HPDE6-E6E7 (cell line): ENCODE measurements at regions not wholly inside any gene's neighbourhood (a gene's known extent, or its start where the extent isn't known, plus 50 kb on each side); places are given as distances from the start of the nearest gene placed in this dataset.
"Not testable (repeated sequence)": the region's sequence is repeated elsewhere in the genome, so short reads cannot be mapped to it uniquely, and the experiment has no call there.

ENCODE experiments used
- DNase-seq: peaks from one replicate; pipeline ENCODE4 v3.0.0; 2011; ENCODE audit warnings: missing footprints; ENCODE audit errors: extremely low spot score

DNA sequence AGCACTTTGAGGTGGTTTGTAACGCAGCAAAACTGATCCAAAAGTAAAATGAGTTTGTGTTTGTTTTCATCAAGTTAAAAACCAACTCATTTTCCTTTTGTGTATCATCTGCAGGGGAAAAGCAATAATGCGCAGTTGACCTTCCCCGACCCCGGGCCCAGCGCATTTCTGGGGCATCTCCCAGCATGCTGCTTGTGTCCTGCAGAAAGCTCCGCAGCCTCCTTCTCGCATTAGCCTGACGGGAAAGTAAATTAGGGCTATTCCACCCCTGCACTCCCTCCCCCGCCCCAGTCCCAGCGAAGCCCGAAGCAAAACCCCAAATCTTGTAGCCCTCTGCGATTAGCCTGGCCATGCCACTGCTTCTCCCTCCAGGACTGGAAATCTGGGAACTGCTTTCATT lies 82.0 kb upstream of the PPM1B start:
- DNase-seq: no peak

DNA sequence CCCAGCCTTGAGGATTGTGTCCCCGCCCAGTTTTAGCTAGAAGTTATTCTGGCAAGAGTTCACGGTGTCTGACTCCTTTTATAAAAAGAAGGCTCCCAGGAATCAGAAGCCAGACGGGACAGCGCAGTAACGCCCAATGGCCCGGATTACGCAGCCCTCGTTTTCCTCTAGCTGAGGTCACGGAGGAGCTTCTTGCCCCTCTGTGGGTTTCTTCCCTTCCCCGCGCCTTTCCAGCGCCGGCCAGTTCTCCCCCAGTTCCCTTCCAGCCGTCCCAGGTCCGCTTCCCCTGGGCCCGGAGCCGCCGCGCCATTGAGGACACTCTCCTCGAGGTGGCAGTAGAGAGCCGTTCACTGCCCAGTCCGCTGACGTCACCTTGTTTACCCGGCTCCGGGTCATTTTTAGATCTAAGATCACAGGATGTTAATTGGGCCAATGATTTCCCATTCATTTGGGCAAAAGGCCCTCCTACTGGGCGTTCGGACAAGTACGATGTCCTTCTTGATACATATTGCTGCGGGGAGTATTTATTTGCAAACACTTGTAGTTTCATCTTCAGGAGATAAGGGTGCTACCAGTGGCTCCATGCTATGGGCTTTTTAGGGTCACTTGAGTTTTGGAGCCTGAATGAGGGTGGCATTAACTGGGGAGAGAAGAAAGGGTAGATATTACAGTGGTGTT lies 81.5 kb upstream of the PPM1B start:
- peak; percentile 84 for DNase-seq

DNA sequence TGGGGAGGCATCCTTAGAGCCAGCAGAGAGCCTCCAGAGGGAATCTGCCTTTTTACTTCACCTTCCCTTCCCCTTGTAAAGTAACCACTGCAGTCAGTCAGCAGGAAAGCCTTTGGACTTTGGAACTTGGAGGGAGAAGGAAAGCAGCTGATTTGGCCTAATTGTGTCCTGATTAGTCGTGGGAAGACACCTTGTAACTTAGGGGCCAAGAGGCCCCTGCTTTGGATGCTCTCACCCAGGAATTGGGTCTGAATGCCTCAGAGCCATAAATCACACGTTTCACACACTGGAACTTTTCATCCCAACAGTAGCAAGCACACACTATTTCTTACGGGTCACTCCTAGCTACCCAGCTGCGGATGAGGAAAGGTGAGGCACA lies 81.0 kb upstream of the PPM1B start:
- no peak for DNase-seq

DNA sequence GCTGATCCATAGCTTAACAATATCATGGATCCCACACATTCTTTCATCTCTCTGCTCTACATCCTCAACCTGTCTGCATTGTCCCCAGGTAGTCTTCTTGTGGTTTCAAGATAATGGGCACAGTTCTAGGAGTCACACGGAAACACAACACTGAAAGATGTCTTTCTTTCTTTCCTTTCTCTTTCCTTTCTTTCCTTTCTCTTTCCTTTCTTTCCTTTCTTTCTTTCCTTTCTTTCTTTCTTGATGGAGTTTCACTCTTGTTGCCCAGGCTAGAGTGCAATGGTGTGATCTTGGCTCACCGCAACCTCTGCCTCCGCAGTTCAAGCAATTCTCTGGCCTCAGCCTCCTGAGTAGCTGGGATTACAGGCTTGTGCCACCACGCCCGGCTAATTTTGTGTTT lies 76.2 kb upstream of the PPM1B start:
- not testable (repeated sequence) for DNase-seq

DNA sequence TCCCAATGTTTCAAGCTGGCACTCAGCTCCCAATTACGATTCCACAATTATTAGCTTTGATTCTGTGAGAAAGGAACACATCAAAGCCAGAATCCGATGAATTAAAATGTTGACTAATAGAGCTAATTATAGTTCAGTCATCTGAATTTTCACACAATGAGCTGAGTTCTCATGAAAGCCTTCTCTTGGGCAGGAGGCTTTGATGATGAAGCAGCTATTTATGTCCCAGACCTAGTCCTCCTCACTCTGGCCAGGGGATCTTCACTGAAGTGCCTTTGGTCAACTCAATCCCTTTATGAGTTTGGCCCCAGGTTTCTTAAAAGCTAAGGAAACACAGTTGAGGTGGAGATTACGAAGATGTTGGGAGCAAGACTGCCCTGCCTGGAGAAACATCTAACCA lies 74.7 kb upstream of the PPM1B start:
- DNase-seq: no peak

DNA sequence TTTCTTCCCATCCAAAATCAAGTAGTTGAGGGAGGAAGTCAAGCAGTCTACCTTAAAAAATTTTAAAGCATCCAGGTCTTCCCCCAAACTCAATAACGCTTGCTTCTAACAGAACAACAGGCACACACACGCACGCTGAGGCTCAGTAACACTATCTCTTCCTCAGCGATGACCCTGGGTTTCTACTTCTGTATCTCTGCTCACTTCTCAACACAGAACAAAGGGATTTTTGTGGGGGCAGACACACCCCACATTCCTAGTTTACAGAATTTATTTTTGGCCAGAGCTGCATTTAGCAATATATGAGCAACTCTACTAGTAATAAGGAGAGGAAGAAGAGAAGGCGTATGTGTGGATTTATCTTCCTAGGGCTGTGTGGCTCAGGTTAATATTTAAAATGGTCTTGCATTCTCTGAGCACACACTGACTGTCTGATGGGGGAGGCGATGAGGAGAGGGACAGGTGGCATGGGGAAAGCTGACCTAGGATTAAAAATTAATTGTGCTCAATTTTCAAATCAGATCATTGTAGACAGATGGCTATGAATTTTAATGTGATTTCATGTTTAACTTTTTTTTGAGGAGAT lies 71.3 kb upstream of the PPM1B start:
- DNase-seq: no peak

DNA sequence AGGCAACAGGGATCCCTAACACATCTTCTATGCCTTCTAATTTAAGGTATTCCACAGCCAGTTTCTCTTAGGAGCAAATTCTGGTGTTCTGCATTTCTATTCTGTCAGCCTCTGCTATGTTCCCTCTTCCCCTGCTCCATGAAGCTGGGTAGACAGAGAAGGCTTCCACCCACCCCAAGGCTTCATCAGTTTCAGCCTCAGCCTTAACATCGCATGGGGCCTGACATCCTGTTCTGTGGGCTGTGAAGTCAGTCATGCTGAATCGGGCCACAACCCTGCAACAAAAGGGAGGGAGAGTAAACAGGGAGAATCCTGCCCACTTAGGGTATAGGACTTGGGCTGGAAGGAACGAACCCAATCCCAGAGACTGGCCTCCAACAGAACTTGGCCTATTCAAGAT lies 70.6 kb upstream of the PPM1B start:
- no peak for DNase-seq

DNA sequence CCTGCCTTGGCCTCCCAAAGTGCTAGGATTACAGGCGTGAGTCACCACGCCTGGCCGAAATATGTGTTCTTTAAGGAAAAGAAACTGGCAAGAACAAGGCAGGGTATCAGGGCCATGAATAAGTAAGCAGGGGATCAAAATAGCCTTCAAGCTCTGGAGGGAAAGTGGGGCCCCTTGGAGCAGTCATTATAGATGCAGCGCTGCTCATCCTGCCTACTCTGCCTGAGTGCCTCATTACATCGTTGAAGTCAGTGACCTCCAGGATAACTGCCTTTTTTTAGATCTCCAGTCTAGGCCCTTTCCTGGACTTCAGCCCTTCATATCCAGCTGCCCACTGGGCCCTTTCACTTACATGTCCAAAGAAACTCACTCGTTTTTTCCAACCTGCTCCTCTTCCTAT lies 69.8 kb upstream of the PPM1B start:
- DNase-seq: no peak

DNA sequence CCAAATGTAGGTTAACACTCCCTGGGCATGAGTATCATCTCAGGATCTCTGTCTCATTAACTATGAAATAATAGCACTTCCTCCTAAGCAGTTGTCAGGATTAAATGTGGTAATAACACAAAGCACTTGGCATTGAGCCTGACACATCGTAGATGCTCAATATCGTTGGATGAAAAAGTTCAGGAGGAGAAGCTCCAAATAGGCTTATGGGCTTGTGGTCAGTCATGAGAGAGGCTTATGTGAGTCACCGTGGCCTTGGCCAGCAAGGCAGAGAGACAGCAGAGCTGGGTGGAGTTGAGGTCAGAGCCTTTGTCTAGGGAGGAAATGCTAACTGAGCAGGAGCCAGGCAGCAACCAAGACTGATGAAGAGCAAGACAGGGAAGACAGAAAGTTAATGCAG lies 68.3 kb upstream of the PPM1B start:
- no peak for DNase-seq

DNA sequence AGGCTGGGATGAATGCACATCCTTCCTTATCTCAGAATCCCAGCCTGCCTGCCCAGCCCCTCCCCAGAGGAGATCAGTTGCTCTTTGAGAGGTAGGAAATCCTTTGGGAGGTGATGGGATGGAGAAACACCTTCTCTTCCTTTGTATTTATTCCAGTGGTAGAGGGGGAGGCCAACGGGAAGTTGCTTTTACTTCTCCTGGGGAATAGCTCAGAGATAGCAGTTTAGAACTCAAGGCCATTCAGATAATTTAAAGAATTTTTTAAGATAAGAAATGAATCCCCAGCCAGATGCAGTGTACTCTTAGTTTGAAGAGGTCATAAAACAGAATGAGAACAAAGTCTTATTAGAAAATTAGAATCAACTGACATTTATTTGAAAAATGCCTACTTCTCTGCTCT lies 67.4 kb upstream of the PPM1B start:
- DNase-seq: no peak

DNA sequence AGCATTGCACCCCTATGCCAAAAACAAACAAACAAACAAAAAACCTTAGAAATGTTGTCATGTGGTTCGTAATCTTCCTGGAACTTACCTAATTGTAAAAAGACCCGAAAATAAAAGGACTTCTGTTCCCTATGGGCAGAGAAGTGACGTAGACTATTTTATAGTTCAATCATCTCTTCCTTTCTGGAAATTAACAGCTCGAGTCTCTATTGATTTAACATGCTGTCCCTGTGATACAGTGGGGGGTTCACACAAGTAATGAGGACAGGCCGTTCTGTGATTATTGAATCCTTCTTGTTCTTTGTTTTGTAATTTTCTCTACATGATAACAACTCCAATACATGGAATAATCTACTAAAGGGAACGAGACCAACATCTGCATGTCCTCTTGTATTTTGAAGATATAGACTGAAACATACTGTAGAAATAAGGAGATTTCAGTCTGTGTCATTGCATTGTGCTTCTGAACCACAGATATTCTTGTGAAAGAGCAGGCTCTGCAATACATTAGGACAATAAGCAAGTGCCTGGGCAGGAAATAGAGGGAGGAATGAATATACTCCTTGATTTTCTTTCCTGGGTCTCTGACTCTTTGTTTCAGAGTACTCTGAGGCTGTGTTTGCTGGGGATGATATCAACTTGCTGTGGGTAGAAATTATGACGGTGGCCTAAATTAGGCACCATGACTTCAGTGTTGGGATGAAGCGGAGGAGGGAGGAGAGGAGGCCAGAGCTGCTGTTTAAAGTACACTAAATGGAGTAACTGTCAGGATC lies 65.7 kb upstream of the PPM1B start:
- DNase-seq: no peak

DNA sequence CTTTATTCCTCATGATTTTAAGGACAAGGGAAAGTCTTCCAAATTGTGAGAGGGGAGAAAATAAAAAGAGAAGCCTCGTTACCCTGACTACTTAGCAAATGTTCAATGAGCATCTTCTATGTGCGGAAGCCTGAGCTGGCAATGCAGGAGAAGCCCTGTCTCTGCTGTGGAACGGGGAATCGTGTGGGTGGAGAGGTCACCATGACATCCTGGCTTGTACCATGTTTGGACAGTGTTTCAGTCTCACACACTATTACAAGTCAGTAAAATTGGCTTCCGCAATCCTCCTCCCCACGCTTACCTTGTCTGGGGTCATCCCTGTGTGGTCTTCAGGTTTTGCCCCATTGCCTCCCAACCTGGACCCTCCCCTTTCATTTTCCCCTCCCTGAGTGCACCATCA lies 65.0 kb upstream of the PPM1B start:
- DNase-seq: no peak

DNA sequence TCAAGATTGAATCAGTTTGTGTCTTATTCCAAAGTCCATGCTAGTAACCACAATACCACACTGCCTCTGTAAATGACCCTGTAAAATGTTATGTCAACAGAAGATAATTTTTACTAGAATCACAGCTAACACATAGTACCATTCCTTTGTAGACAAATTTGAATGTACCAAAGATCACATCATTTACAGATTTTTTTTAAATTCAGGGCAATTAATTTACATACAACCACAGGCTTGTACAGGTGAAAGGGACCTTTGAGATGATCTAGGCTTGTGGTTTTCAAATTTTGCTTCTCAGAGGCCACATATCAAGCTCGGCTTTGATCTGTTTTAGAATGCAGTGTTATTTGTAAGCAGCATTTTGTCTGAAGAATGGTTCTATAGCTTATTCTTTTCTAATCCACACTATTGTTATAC lies 63.8 kb upstream of the PPM1B start:
- DNase-seq: no peak

DNA sequence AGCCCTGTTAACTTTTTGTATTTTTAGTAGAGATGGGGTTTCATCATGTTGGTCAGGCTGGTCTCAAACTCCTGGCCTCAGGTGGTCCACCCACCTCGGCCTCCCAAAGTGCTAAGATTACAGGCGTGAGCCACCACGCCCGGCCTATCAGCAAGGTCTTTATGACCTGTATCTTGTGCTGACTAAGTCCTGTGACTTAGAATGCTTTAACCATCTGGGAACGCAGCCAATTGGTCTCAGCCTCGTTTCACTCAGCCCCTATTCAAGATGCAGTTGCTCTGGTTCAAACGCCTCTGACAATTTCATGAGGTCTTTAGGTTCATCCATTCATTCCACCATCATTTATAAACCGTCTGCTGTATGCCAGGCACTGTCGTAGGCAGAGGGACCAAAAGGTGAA lies 62.2 kb upstream of the PPM1B start:
- DNase-seq: not testable (repeated sequence)

DNA sequence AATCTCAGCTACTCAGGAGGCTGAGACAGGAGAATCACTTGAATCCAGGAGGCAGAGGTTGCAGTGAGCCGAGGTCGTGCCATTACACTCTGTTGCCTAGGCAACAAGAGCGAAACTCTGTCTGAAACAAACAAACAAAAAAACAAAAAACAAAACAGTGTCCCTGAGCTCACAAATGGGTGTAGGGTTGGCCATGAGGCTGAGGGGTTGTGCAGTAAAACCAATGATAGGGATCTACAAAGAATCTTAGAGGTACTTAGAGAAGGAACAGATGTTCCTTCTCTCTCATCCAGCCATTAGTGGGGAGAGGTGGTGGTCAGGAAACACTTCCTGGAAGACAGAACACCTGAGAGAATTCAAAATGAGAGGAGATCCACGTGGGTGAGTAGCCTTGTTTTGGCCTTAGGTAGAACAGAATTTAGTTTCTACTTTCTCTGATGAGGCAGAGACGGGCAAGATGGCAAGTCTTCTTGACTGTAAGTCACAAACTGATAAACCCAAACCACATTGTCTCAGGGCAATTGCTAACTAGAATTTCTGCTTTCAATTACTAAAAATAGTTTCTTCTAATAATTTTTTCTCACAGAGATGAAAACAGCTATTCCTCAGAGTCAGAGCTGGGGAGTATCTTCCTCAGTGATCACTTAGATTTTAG lies 61.5 kb upstream of the PPM1B start:
- DNase-seq: no peak

DNA sequence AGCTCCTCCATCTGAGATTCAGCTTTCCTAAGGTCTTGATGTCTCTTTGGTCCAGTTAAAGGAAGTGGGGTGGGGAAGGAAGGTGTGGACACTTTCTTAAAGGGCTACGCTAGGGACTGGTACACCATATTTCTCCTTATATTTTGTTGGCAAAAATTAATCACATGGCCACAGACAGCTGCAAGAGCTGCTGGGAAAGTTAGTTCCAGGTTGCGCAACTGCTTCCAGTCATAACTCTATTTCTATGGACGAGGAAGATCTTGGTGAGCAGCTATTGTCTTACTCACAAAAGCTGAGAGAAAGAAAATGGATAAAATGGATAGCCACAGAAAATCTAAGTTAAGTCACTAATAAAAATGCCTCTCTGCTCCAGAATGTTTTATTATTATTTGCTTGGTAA lies 60.7 kb upstream of the PPM1B start:
- DNase-seq: no peak

DNA sequence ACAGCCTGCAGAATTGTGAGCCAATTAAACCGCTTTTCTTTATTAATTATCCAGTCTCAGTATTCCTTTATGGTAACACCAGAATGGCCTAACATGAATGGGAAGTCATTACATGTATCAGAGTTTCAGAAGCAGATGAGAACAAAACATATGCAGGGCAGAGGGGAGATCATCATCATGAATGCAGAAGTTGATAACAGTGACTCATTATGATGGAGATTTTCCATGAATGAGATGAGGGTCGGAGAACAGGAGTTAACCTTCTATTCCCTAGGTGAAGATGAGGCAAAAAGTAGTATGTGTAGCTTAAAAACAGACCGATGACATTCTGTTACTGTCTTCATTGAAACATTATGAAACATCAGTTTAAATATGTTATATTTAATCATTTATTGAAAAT lies 59.5 kb upstream of the PPM1B start:
- no peak for DNase-seq

DNA sequence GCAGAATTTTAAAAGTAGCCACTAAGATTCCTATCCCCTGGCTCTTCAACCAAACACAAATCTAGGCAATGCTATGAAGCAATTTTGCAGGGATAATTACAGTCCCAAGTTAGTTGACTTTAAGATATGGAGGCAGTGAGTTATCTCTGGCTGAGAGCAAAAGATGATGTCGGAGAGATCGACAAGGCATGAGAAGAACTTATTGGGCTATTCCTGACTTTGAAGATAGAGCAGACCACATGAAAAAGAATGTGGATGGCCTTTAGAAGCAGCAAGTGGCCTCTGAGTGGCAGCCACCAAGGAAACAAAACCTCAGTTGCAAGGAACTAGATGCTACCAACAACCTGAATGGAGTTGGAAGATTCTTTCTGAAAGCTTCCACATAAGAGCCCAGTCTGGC lies 58.2 kb upstream of the PPM1B start:
- DNase-seq: no peak

DNA sequence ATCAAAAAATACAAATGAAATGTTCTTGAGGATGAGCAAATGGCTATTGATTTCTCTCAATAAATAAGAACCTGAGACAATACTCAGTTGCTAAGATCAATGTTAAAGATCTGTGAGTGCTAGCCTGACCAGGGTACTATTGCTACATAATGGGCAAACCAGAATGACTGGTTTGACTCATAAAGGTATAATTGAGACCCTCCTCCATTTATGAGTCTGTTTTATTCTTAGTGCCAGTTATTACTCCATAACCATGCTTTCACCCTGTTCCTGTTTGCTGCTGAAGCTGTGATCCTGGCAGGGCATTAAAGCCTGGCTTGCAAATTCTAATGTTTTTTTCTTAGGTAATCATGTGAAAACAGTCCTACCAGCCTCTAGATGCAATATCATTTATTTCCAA lies 56.6 kb upstream of the PPM1B start:
- DNase-seq: no peak

DNA sequence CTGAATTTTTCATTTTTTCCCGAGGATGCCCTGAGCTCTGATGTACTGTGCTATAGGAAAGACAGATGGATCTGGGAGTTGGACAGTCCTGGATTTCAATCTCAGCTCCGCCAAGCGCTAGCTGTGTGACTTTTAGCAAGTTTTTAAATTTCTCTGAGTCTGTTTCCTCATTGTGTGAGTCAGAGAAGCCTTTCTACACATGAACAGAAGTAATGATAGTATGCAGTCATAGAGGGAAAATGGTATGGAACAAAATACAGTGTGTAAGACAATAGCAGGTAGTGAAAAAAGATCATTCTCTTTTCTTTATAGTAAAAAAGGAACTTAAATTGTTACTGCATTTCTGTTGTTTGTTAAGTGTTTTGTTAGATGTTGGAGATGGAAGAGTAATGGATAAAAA lies 52.4 kb upstream of the PPM1B start:
- DNase-seq: no peak

DNA sequence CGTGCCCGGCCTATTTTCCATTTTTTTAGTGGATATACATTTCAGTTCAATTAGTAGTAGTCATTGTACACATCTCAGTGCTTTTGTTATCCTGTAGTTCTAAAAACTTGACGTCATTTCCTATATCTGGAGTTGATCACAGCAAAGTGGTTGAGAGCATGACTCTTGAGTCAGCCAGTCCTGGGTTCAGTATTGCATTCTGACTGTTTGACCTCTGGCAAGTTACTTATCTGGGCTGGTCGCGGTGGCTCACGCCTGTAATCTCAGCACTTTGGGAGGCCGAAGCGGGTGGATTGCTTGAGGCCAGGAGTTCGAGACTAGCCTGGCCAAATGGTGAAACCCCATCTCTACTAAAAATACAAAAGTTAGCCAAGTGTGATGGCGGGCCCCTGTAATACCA lies 50.4 kb upstream of the PPM1B start:
- DNase-seq: no peak
